C1 segment of cervical spinal cord (tissue), 14 donors: ENCODE measurements at regions not wholly inside any gene's neighbourhood (a gene's known extent, or its start where the extent isn't known, plus 50 kb on each side); places are given as distances from the start of the nearest gene placed in this dataset.

Experiments
- DNase-seq, 14 donors: peaks; one replicate each; lab custom pipeline; 2025; lab: John Stamatoyannopoulos, UW

DNA sequence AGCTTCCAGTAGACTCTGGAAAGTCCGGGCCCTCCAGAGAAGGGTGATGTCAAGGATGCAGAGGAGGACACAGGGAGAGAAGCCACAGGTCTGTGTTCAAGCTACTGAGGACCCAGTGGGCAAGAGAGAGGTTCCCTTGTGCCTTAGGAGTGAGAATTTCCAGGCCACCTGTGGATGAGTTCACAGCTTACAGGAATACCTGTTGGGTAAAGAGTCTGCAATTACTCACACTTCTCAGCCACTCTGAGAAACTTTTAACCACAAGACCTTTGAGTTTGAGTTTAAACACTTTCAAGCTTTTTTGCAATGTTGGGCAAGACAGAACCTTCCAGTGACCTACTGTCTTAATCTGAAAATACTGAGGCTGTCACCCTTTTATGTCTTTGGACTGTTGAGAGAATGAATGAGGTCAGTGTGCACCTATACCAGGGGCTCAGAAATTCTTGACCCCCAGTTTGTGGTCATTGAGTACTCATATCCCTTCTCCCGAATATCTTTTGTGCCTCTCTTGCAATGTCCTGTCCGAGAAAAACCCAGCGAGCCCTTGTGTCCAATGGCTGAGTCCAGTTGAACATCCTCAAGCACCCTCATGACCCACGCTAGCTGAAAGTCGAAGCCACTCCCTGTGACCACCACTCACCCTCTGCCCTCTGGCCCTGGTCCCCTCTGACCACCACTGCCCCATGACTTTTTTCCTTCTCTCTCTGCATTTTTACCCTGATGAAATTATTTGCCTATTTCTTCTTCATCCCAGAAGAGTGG is 368.5 kb upstream of the ZNF507 start:
- no peak for DNase-seq

DNA sequence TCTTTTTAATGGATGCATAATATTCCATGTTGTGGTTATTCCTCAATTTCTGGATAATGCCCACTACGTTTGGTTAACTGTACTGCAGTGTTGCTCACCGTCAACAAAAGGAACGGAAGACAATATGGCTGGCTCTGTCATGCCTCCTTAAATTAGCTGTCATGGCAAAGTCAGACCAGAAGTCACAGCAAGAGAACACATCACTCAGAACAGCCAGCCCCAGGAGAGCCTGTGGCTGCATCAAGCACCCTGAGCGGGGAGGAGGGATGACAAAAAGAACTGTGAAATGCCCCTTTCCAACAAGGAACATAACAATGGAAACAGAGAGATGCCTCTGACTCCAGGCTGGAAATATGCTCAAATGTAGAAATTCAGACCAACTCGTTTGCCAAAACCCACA is 366.0 kb upstream of the ZNF507 start:
- no peak for DNase-seq

DNA sequence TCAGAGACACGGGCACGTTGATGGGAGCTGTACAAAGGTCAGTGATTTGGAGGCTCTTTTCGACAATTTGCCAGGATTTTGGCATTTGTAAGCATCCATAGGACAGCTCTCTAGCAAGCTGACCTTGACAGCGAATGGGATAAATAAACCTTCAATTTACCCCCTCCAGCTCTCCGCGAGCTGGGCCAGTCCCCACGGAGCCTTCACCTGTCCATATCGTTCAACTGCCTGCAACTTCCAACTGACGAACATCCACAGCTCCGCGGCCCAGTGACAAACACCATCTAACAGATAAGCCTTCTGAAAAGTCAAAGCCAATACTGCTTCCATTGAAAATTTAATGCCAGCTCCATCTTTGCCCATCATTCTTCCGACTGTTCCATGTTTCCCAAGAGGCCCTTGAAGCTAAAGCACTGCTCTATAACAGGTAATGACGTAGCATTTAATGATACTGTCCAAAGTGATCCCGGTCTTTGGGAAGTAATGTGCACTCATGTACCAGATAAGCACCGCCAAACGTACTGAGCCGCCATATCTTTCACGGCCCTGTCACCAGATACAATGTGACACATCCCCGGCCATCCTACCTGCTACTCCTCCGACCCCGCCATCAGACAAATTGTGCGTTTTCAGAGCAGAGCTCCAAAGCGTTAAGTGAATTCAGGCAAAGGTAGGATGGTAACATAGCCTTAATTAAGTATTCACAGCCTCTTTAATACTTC is 365.3 kb upstream of the ZNF507 start:
- no peak for DNase-seq

DNA sequence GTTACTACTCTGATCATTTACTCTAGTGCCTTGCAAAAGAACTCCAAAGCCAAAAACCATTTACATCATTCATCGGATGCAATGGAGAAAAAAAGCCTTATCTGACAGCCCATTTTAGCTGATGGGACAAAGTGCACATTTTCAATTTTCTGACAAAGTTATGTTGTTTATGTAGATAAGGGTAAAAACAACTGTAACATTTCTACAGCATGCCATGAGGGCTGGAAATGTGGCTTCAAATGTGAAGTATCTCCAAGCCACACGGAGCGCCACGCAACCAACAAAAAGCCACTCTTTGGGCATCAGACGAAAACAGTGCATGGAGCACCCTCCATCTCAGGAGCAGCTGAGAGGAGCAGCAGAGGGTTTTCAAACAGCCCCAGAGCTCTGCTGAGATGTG is 364.6 kb upstream of the ZNF507 start:
- no peak for DNase-seq

DNA sequence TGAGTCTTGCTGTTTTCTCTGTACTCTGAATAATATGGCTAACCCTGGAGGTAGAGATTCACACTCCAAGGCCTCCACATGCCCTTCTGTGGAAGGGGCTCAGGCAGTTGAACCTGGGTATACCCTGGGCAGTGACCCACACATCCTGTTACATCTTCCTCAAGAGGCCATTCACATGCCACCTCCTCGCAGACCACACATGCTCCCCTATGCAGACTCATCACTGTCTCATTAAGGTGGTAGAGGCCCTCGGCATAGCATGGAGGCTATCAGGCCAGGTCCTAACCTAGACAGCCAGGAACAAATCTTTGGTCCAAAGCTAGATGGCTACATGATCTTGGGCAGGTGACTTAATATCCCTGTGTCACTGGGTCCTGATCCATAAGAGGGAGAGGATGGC is 363.9 kb upstream of the ZNF507 start:
- DNase-seq: no peak

DNA sequence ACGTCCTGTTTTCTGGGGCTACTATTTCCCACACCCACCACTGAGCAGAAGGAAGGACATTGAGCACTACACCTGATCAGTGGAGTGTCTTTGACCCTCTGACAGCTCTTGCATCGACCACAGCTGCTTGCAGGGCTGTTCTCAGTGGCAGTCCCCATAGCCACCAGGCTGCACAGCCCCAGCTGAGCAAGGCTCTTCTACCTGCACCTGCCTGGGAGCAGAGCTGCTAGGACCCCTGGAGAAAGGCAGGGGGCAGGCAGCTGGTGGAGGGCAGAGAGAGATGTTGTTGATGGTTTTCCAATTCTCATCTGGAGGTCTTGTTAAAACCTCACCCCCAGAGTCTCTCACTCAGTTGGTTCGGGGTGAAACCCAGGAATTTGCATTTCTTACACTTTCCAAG is 361.8 kb upstream of the ZNF507 start:
- DNase-seq: no peak

DNA sequence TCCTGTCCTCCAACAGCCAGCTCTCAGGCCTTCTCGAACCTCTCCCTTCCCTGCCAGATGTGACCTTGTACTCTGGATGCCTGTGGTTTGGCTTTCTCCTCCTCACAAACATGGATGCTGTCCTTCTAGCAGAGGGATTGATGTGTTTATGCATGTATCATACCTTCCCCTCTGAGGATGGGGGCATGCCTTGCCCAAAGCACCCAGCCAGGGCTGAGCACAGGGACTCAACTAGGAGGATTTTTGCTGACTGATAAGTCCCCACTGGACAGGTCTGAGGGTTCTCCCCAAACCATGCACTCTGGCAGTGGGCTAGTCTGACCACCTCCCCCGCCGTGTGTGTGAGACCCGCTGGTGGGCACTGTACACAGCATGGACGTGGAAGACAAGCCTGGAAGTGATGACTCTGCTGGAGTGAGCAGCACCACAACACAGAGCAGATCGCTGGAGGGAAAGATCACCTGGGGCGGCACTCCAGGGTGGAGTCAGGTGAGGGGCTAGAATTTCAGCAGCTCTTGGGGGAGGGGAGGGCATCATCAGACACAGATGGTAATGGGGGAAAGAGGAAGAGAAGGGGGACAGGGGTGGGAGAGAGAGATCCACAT is 360.3 kb upstream of the ZNF507 start:
- no peak for DNase-seq

DNA sequence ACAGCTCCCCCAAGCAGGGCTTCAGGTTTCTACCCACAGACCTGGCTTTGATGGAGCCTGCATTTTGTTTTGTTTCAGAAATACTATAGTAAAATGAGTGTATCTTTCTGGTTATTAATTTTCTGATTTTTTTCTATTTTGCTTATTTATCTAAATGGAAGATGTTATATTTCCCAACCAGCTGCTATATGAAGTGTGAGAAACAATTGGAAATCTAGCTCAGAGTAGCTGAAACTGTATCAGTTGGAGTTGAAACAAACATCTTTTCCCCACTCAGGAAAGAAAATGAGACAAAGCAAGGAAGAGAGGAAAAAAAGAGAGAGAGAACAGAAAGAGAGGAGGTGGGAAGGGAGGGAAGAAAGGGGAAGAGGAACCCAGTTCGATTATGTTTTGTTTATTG is 358.5 kb upstream of the ZNF507 start:
- no peak for DNase-seq

DNA sequence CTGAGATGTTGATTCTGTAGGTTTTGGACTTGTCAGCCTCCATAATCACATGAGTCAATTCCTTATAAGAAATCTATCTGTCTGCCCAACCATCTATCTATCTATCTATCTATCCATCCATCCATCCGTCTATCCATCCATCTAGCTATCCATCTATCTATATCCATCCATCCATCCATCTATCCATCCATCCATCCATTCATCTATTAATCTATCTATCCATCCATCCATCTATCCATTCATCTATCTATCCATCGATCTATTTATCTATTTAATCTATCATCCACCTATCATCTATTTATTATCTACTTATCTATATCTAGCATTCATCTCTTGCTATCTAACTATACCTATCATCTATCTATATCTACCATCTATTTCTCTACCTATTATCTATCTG is 357.2 kb upstream of the ZNF507 start:
- DNase-seq: no peak

DNA sequence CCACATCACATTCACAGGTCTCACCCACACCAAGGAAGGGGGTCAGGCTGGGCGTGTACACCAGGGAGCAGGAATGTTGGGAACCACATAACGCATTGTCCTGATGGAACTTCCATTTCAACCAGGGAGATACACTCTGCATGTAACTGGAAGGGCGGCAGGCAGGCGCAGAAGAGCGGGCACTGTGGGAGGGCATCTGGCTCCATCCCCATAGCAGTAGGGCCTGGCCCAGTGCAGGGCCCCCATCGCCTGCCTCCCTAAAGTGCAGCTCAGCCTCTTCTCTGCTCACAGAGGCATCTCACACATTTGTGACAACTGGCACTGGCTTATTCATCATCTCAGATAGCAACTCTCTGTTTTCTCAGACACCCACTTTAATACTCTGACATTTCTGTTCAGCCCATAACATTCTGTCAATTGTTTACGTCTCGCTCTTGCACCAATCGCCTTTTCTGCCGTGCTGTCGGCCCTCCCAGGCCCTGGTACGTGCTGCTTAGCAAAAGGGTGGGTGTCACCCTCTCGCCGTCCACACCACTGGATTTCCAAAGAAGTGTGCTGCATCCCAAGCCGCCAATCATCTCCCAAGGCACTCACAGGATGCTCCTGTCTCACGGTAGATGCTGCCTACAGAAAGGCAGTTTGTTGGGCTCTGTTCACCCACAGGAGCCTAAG is 353.3 kb upstream of the ZNF507 start:
- no peak for DNase-seq

DNA sequence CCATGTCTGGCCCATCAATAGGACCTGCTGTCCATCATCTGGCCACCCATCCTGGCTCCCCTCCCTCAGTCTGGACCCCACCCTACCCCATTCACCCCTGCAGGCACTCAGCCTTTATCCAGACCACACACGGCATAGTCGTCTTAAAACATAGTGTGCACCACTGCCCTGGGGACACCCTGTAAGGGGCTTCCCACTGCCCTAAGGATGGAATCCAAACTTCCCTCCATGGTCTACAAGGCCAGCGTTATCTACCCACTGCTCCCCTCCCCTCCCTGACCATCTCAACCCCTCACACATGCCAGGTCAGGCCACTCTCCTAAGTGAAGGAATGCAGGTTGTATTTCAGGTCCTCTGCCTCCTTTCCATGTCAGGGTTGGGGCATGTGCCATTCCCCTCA is 352.7 kb upstream of the ZNF507 start:
- DNase-seq: no peak

DNA sequence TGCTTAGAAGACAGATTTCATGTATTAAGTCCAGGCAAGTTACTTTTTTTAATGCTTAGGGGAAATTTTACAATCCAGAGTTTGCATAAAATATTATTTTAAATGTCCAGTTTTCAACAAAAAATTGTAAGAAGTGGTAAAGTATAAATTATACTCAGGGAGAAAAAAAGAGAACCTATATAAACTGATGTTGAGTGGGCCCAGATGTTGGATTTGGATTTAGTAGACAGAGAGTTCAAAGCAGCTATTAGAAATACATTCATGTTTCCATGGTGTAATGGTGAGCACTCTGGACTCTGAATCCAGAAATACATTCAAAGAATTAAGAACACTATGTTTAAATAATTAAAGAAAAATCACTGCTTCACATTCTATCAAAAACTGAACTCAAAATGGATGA is 349.9 kb upstream of the ZNF507 start:
- no peak for DNase-seq

DNA sequence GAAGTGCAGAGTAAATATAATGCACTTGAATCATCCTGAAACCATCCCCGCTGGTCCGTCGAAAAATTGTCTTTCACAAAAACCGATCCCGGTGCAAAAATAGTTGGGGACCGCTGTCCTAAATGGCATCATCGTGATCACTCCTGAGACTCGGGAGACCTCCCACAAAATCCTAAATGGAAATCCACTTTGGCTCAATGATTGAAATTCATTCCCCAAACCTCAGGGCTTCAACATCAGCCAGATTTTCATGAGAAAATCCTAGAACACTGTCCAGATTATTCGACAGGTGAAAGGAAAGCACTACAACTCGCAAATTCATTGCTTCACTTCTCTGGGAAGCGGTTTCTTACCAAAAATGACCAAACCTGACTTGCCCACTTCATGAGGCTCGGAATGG is 335.3 kb upstream of the ZNF507 start:
- DNase-seq: no peak

DNA sequence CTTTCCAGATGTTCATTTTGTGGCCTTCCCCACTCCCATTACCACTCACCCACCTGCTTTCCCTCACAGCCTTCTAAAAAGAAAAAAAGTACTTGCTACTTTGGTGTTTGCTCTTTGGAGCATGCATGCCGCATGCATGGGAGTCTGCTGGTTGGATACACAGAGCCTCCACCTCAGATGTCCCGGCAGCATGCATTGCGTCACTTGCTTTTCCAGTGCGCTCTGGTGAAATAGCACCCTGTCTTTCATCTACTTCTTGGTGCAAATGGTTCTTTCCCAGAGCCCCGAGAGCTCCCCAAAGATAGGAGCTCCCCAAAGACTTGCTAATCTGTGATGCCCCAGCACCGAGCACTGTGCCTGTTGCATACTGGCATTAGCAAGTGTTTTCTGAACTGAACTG is 333.2 kb upstream of the ZNF507 start:
- no peak for DNase-seq

DNA sequence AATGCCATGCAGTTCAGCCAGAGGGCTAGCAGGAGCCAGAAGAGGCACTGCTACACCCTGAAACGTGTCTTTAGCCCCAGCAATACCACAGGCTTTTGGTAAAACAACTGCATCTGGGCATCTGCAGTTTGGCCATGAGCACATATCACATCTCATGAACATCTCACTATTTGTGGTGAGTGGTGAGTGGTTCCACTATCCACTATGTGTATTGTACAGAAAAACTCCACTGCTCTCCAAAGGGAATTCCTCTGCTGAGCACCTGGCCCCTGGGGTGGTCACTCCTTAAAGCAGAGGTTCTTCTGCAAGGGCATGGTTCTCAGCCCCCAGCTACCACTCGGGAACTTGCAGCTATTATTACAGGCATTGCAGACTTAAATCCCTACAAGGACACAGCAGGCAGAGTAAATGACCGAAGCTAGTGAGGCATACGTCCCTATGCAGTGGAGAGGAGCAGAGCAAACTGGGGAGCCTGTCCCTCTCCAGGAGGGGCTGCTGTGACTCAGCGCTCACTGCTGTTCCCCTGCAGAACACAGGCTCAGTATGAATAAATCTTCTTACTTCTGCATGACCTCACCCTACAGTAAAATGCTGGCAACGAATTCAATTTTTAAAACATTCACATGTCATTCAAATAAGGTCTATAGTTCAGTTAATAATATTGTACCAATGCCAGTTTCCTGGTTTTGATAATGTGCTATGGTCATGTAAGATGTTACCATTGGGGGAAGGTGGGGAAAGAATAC is 332.4 kb upstream of the ZNF507 start:
- DNase-seq: no peak

DNA sequence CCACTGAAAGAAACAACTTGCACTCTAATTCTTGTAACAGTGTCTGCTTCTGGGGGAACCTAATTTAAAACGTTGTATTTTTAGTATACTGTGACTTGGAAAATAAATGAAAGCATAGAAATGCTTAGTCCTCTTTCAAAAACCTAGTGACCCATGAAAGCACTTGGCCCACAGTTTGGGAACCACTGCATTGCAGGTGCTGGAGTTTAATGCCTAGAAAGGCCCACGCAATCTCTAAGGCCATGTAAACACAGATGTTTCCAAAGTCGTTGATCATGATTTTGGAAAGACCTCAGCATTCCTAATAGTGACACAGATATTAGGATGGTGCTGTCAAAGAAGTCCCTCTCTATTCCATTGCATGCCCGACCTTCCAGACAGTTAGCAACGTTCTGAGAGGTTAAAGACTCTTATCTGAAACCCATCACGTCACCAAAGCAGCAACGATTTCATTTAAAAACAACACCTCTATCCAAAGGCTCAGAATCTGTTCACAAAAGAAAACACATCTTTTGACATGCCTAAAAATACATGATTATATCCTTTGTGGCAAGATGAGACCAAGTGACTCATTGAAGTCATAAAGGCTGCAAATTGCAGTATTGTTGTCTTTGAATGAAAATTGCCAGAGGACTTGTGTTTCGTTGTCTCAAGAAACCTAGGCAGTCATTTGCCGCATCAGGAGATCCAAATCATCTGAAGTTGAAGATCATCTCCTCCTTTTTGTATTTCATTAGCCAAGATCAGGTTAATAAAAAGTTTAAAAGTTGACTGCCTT is 328.0 kb upstream of the ZNF507 start:
- no peak for DNase-seq

DNA sequence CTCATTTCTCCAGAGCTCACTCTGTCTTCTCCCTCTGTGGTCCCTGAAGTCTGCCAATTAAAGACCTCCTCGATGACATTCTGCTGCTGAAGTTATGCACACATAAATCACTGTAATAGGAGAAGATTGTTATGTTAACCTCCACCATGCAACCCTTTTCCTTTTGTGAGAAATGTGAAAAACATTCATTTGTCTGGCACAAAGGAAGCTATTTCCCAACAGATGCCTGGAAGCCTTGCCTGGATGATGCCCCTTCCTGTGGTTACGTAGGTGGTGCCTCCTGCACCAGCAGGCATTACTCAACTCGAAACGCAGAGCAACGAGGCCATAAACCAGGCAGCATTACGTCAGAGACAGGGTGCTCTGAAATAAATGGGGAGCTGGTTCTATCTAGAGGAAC is 327.4 kb upstream of the ZNF507 start:
- no peak for DNase-seq

DNA sequence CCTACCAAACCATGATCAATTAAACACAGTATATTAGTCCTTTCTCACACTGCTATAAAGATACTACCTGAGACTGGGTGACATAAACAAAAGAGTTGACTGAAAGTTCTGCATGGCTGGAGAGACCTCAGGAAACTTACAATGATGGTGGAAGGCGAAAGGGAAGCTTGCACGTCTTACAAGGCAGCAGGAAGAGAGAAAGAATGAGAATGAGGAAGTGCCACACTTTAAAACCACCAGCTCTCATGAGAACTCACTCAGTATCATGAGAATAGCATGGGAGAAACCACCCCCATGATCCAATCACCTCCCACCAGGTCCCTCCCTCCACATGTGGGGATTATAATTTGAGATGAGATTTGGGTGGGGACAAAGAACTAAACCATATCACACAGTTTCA is 324.9 kb upstream of the ZNF507 start:
- no peak for DNase-seq

DNA sequence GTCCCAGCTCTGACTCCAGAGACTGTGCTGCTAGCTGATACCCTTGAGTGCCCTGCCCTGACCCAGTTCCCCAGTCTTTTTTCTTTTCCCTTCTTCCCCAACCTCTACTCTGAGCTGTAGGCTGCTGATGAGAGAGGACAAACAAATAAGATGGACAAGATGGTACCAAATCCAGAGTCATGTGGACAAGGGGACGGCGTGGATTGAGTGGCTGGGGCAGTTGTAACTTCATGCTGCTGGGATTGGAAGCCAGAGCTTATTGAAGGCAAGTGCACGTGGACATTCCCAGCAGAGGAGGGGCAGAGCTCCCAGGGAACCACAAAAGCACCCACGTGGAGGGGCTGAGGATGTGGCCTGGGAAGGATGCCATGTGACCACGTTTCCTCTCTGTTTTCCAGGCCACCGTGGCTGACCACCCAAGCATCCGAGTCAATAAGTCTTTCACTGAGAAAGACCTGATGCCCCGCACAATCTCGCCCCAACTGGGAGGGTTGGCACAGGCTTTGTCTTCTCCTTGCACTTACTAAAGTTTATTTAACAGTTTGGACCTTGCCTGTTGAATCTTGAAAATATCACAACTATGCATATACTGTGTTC is 323.3 kb upstream of the ZNF507 start:
- no peak for DNase-seq

DNA sequence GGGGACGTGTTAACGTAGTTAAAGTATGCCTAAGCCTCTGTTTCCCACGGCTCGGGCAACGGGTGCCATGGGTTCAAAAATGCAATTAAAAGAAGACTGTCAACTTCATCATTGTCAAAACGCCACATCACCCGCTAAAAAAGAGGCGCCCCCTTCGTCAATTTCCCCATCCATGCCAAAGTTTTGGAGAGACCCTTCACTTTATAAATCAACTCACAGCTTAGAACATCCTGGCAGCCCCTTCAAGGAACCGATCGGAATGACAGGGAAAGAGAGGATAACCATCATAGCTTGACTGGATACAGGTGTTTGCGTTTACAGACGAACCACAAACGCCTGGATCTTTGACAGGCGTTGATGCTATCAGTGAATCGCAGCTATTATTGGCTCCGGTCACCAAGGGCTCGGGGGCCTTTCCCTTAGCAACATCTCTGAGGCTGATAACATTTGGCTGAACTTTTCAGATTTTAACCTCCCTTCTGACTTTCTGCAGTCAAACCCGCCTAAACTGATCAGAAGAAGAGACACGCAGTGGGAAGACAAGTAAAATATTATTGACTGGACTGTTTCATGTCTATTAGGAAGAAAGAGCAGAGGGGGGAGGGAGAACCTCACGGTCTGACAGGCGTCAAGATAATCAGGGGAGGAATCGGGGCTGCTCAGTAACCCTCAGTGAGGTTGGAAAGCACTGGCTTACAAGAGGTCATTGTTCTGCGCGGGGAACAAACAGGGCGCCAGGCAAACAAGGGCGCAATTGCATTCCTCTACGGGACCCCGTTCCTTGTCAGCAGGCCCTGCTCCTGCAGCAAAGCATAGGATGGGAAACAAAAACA is 322.5 kb upstream of the ZNF507 start:
- DNase-seq: peak in 2 of 14 donors; percentile 3 to 7
